ENCODE measurements at regions not wholly inside any gene's neighbourhood (a gene's known extent, or its start where the extent isn't known, plus 50 kb on each side); places are given as distances from the start of the nearest gene placed in this dataset.

- ChIA-PET POLR2A (no interaction called here), CTCF (no interaction called here)
- no peaks in the 10 kb centered on the region for H3K36me3 ChIP-seq (ENCODE audit: insufficient read depth, low read length)
- no peak for DNase-seq
- intact Hi-C loops (cut with DNase I, micrococcal nuclease), result no loop called here
- H3K27ac ChIP-seq (ENCODE audit: low read depth in 1 of 2, low read length in 2 of 2), result no peak overlapping the region
- no peak overlapping the region for H3K4me3 Mint-ChIP-seq
- H3K27me3 ChIP-seq (ENCODE audit: control insufficient read depth in 1 of 2, insufficient read depth in 2 of 2, low read length in 2 of 2), result no peaks in the 10 kb centered on the region
- no peak overlapping the region for H3K4me3 ChIP-seq (ENCODE audit: low read length)
- no peaks in the 10 kb centered on the region for H3K4me1 Mint-ChIP-seq (ENCODE audit: low read depth)
- no peaks in the 10 kb centered on the region for H3K4me1 ChIP-seq (ENCODE audit: insufficient read depth, low read length)
- H3K27me3 Mint-ChIP-seq, result no peaks in the 10 kb centered on the region
- no peaks in the 10 kb centered on the region for H3K9me3 ChIP-seq (ENCODE audit: control insufficient read depth in 1 of 2, insufficient read depth in 1 of 2, low read length in 2 of 2)
- H3K36me3 Mint-ChIP-seq (ENCODE audit: low read depth), result no peaks in the 10 kb centered on the region
- no peak overlapping the region for H3K27ac Mint-ChIP-seq
- ATAC-seq (ENCODE audit: poor library complexity), result no peak
- peaks cover 2% of the 10 kb centered on the region for H3K9me3 Mint-ChIP-seq
- no peak for TF ChIP-seq CTCF (IDR thresholded peaks at IDR 0.05)
These were observed 209.6 kb downstream of the DKK1 start for GRCh38 chr10:52523696-52524095.

GRCh38 chr10:52525761-52526160 is 211.7 kb downstream of the DKK1 start:
- ChIA-PET POLR2A (no interaction called here), CTCF (no interaction called here)
- H3K36me3 Mint-ChIP-seq (ENCODE audit: low read depth), result no peaks in the 10 kb centered on the region
- DNase-seq (no peak), ATAC-seq (ENCODE audit: poor library complexity) (no peak)
- no peak overlapping the region for H3K27ac ChIP-seq (ENCODE audit: low read depth in 1 of 2, low read length in 2 of 2)
- no peak overlapping the region for H3K27ac Mint-ChIP-seq
- no peaks in the 10 kb centered on the region for H3K4me1 Mint-ChIP-seq (ENCODE audit: low read depth)
- no peaks in the 10 kb centered on the region for H3K27me3 Mint-ChIP-seq
- no peak overlapping the region for H3K4me3 Mint-ChIP-seq
- H3K4me3 ChIP-seq (ENCODE audit: low read length), result no peak overlapping the region
- H3K27me3 ChIP-seq (ENCODE audit: control insufficient read depth in 1 of 2, insufficient read depth in 2 of 2, low read length in 2 of 2), result no peaks in the 10 kb centered on the region
- no peaks in the 10 kb centered on the region for H3K36me3 ChIP-seq (ENCODE audit: insufficient read depth, low read length)
- intact Hi-C loops (cut with DNase I, micrococcal nuclease), result no loop called here
- H3K9me3 Mint-ChIP-seq, result peaks cover 8% of the 10 kb centered on the region
- peaks cover 0 to 3% of the 10 kb centered on the region in 2 experiments for H3K9me3 ChIP-seq (ENCODE audit: control insufficient read depth in 1 of 2, insufficient read depth in 1 of 2, low read length in 2 of 2)
- H3K4me1 ChIP-seq (ENCODE audit: insufficient read depth, low read length), result no peaks in the 10 kb centered on the region
- TF ChIP-seq CTCF (IDR thresholded peaks at IDR 0.05), result no peak

GRCh38 chr10:52526251-52526823 is 212.3 kb downstream of the DKK1 start:
- ChIA-PET POLR2A (no interaction called here), CTCF (no interaction called here)
- no peak for DNase-seq
- TF ChIP-seq CTCF (IDR thresholded peaks at IDR 0.05), result no peak
- Mint-ChIP-seq H3K36me3 (ENCODE audit: low read depth) (no peaks in the 10 kb centered on the region), H3K27me3 (no peaks in the 10 kb centered on the region), H3K9me3 (peaks cover 6% of the 10 kb centered on the region), H3K27ac (no peak overlapping the region), H3K4me1 (ENCODE audit: low read depth) (no peaks in the 10 kb centered on the region), H3K4me3 (no peak overlapping the region)
- Histone ChIP-seq H3K9me3 (ENCODE audit: control insufficient read depth in 1 of 2, insufficient read depth in 1 of 2, low read length in 2 of 2) (peaks cover 0 to 3% of the 10 kb centered on the region in 2 experiments), H3K27me3 (ENCODE audit: control insufficient read depth in 1 of 2, insufficient read depth in 2 of 2, low read length in 2 of 2) (no peaks in the 10 kb centered on the region), H3K27ac (ENCODE audit: low read depth in 1 of 2, low read length in 2 of 2) (no peak overlapping the region), H3K36me3 (ENCODE audit: insufficient read depth, low read length) (no peaks in the 10 kb centered on the region), H3K4me1 (ENCODE audit: insufficient read depth, low read length) (no peaks in the 10 kb centered on the region), H3K4me3 (ENCODE audit: low read length) (no peak overlapping the region)
- intact Hi-C loops (cut with DNase I, micrococcal nuclease), result no loop called here
- ATAC-seq (ENCODE audit: poor library complexity), result no peak
